HCT116 (cell line): ENCODE measurements at regions not wholly inside any gene's neighbourhood (a gene's known extent, or its start where the extent isn't known, plus 50 kb on each side); places are given as distances from the start of the nearest gene placed in this dataset.

ENCODE experiments used
- ATAC-seq: fragments of 200-7000 bp; cut with Tn5 transposase; 2 replicates; pipeline ENCODE4 v1.9.1; 2020; ENCODE audit warnings: mild to moderate bottlenecking, moderate library complexity
- BruUV-seq: library from RNA; stranded (reverse); fragments of 400-500 nt; replicated peaks from 2 replicates; lab custom pipeline; 2021; lab: Mats Ljungman, UMichigan
- CTCF ChIA-PET: fragments of 300-600 bp; sonication (Branson Sonifier 250); formaldehyde crosslinking; loops from one replicate; lab custom pipeline; 2021; ENCODE audit warnings: antibody characterized with exemption; lab: Charles Lee
- POLR2A ChIA-PET: fragments of 300-600, 350-600 bp; sonication (Branson Sonifier 250); formaldehyde crosslinking; loops from one replicate; lab custom pipeline; 2021; ENCODE audit warnings: antibody characterized with exemption; lab: Charles Lee
- RAD21 ChIA-PET, 2 experiments: fragments of 300-600 bp; sonication (Branson Sonifier 250); formaldehyde crosslinking; loops; one replicate each; lab custom pipeline; 2023; ENCODE audit warnings: low total read pairs in 2 of 2; ENCODE audit not compliant: uncharacterized antibody in 2 of 2, unreplicated experiment in 2 of 2, low non-redundant PET in 1 of 2; lab: Charles Lee
- DNase-seq: peaks from one replicate; pipeline ENCODE4 v3.0.0-alpha.2; 2010; ENCODE audit warnings: low read depth, low spot score
- H2AFZ ChIP-seq: fragments of 200-600 bp; shearing (Covaris generic), sonication (generic); 2 replicates; pipeline ENCODE4 v1.6.1; 2017; ENCODE audit warnings: low read depth, mixed run types, mixed read lengths, antibody characterized with exemption, low read length; ENCODE audit not compliant: poor library complexity, severe bottlenecking
- H3K27ac ChIP-seq: 2 replicates; pipeline ENCODE4 v1.5.1; 2012; ENCODE audit warnings: low read depth, low read length
- H3K27me3 ChIP-seq: fragments of 200-600 bp; sonication (generic); 2 replicates; pipeline ENCODE4 v1.6.1; 2016; ENCODE audit warnings: mixed run types, low read length, mixed read lengths; ENCODE audit not compliant: insufficient read depth
- H3K36me3 ChIP-seq, 2 experiments: fragments of 200-500 bp in 1 of 2; fragments of 200-600 bp in 1 of 2; sonication (Bioruptor generic) in 1 of 2; sonication (generic) in 1 of 2; 2 replicates each; pipeline versions ENCODE4 v1.5.1 to v1.6.1; 2014 to 2016; ENCODE audit warnings: low read length in 2 of 2, inconsistent platforms in 1 of 2, mixed read lengths in 1 of 2, mixed run types in 1 of 2; ENCODE audit not compliant: insufficient read depth in 2 of 2, control insufficient read depth in 1 of 2
- H3K4me1 ChIP-seq, 2 experiments: fragments of 200-600 bp in 1 of 2; sonication (generic) in 1 of 2; 2 replicates each; pipeline versions ENCODE4 v1.5.1 to v1.6.1; 2012 to 2017; ENCODE audit warnings: low read length in 2 of 2, inconsistent platforms in 1 of 2, mild to moderate bottlenecking in 1 of 2, mixed read lengths in 1 of 2, mixed run types in 1 of 2, moderate library complexity in 1 of 2; ENCODE audit not compliant: insufficient read depth in 2 of 2, control insufficient read depth in 1 of 2
- H3K4me2 ChIP-seq: fragments of 200-600 bp; sonication (generic); 2 replicates; pipeline ENCODE4 v1.6.1; 2017; ENCODE audit warnings: mixed run types, low read length, mixed read lengths
- H3K4me3 ChIP-seq, 2 experiments: fragments of 200-600 bp in 1 of 2; sonication (generic) in 1 of 2; replicated peaks in 1 of 2; 2 replicates each; pipeline ENCODE4 v1.5.1; 2011 to 2016; ENCODE audit warnings: low read length in 2 of 2, control low read depth in 1 of 2, low read depth in 1 of 2, mild to moderate bottlenecking in 1 of 2, mixed read lengths in 1 of 2, mixed run types in 1 of 2
- H3K79me2 ChIP-seq: fragments of 200-600 bp; sonication (generic); 2 replicates; pipeline ENCODE4 v1.6.1; 2017; ENCODE audit warnings: mild to moderate bottlenecking, mixed run types, low read length, moderate library complexity, mixed read lengths; ENCODE audit not compliant: insufficient read depth
- H3K9ac ChIP-seq: fragments of 200-600 bp; sonication (generic); 2 replicates; pipeline ENCODE4 v1.6.1; 2016; ENCODE audit warnings: low read length, mixed read lengths
- H3K9me2 ChIP-seq: fragments of 200-600 bp; sonication (generic), shearing (Covaris generic); 2 replicates; pipeline ENCODE4 v1.6.1; 2017; ENCODE audit warnings: mixed run types, mild to moderate bottlenecking, moderate library complexity; ENCODE audit not compliant: insufficient read depth
- H3K9me3 ChIP-seq, 2 experiments: fragments of 200-500 bp in 1 of 2; fragments of 200-600 bp in 1 of 2; sonication (Bioruptor generic) in 1 of 2; sonication (generic) in 1 of 2; 2 replicates each; pipeline ENCODE4 v1.6.1; 2014 to 2017; ENCODE audit warnings: low read length in 2 of 2, mixed read lengths in 2 of 2, inconsistent platforms in 1 of 2, low read depth in 1 of 2, mild to moderate bottlenecking in 1 of 2, mixed run types in 1 of 2, moderate library complexity in 1 of 2; ENCODE audit not compliant: control insufficient read depth in 1 of 2, insufficient read depth in 1 of 2
- H4K20me1 ChIP-seq: fragments of 200-600 bp; sonication (generic), shearing (Covaris generic); 2 replicates; pipeline ENCODE4 v1.6.1; 2017; ENCODE audit warnings: mixed run types, mild to moderate bottlenecking, moderate library complexity; ENCODE audit not compliant: insufficient read depth
- ATF3 ChIP-seq: IDR thresholded peaks from 2 replicates; pipeline ENCODE4 v1.6.1; 2012
- CBX3 ChIP-seq: IDR thresholded peaks from 2 replicates; pipeline ENCODE4 v1.6.1; 2012; ENCODE audit warnings: low read depth
- CTCF ChIP-seq, 3 experiments: fragments of 200-600 bp in 1 of 3; sonication (generic) in 1 of 3; IDR thresholded peaks in 2 of 3; conservative IDR thresholded peaks in 1 of 3; 2 replicates each; pipeline ENCODE4 v1.5.1; 2012 to 2017; ENCODE audit warnings: low read depth in 2 of 3, low read length in 2 of 3, antibody characterized with exemption in 1 of 3, borderline replicate concordance in 1 of 3, control low read depth in 1 of 3, mild to moderate bottlenecking in 1 of 3, mixed read lengths in 1 of 3, mixed run types in 1 of 3, moderate library complexity in 1 of 3; ENCODE audit not compliant: insufficient read depth in 1 of 3
- EGR1 ChIP-seq: IDR thresholded peaks from 2 replicates; pipeline ENCODE4 v1.6.1; 2012; ENCODE audit warnings: low read depth
- ELF1 ChIP-seq: IDR thresholded peaks from 2 replicates; pipeline ENCODE4 v1.6.1; 2012; ENCODE audit warnings: low read depth, borderline replicate concordance
- EZH2phosphoT487 ChIP-seq: fragments of 200-600 bp; IDR thresholded peaks from 2 replicates; pipeline ENCODE4 v1.6.1; 2018; ENCODE audit warnings: antibody characterized with exemption, borderline replicate concordance
- JUND ChIP-seq: IDR thresholded peaks from 2 replicates; pipeline ENCODE4 v1.6.1; 2012
- MAX ChIP-seq: IDR thresholded peaks from 2 replicates; pipeline ENCODE4 v1.6.1; 2012
- POLR2AphosphoS5 ChIP-seq: IDR thresholded peaks from 2 replicates; pipeline ENCODE4 v1.6.1; 2011; ENCODE audit warnings: mild to moderate bottlenecking, low read depth, low read length, moderate library complexity
- RAD21 ChIP-seq: IDR thresholded peaks from 2 replicates; pipeline ENCODE4 v1.6.1; 2012; ENCODE audit warnings: low read depth, mild to moderate bottlenecking
- REST ChIP-seq: IDR thresholded peaks from 2 replicates; pipeline ENCODE4 v1.6.1; 2012; ENCODE audit warnings: low read depth
- SIN3A ChIP-seq: IDR thresholded peaks from 2 replicates; pipeline ENCODE4 v1.6.1; 2012; ENCODE audit warnings: low read depth
- SP1 ChIP-seq: IDR thresholded peaks from 2 replicates; pipeline ENCODE4 v1.6.1; 2012; ENCODE audit warnings: low read depth
- SRF ChIP-seq: IDR thresholded peaks from 2 replicates; pipeline ENCODE4 v1.6.1; 2012; ENCODE audit warnings: low read depth
- ZFX ChIP-seq: fragments of 450-650 bp; IDR thresholded peaks from 2 replicates; pipeline ENCODE4 v1.6.1; 2017
- ZNF274 ChIP-seq: fragments of 200-500 bp; sonication (Bioruptor generic); IDR thresholded peaks from 2 replicates; pipeline ENCODE4 v1.6.1; 2014; ENCODE audit warnings: mild to moderate bottlenecking, low read depth, low read length, inconsistent platforms
- intact Hi-C: fragments of 100-400 bp; cut with micrococcal nuclease; formaldehyde crosslinking; loops from 2 replicates; pipeline ENCODE4 v1.10.0; 2022

GRCh38 chr2:14120376-14120775, 512.1 kb upstream of the LRATD1 start:
- H2AFZ ChIP-seq = no peak overlapping the region
- no peak overlapping the region for H3K9ac ChIP-seq
- H3K9me2 ChIP-seq = no peaks in the 10 kb centered on the region
- peaks cover 6 to 22% of the 10 kb centered on the region in 2 experiments; a peak in 2 of 4 replicates for H3K9me3 ChIP-seq
- H3K4me3 ChIP-seq = no peak overlapping the region
- intact Hi-C loops = no loop called here
- no peaks in the 10 kb centered on the region for H3K27me3 ChIP-seq
- H3K36me3 ChIP-seq = no peaks in the 10 kb centered on the region
- no peaks in the 10 kb centered on the region for H4K20me1 ChIP-seq
- H3K4me2 ChIP-seq = no peak overlapping the region
- no TSS peak for BruUV-seq
- no peaks in the 10 kb centered on the region for H3K4me1 ChIP-seq
- POLR2A ChIA-PET = no interaction called here
- ATAC-seq = no peak
- RAD21 ChIA-PET = no interaction called here
- DNase-seq = no peak
- no peak overlapping the region for H3K27ac ChIP-seq
- TF ChIP-seq CTCF (IDR thresholded peaks at IDR 0.05 in 2 of 3, conservative IDR thresholded peaks at IDR 0.05 in 1 of 3; ENCODE audit: borderline replicate concordance in 1 of 3, insufficient read depth in 1 of 3, low read depth in 2 of 3, low read length in 2 of 3) = no peak
- TF ChIP-seq ZNF274 = no peak
- no peak for TF ChIP-seq MAX
- no peak for TF ChIP-seq JUND
- no peak for TF ChIP-seq ZFX
- no peak for TF ChIP-seq RAD21
- TF ChIP-seq SIN3A = no peak
- no peaks in the 10 kb centered on the region for H3K79me2 ChIP-seq
- CTCF ChIA-PET = no interaction called here

GRCh38 chr2:14123436-14124103, 508.9 kb upstream of the LRATD1 start:
- peaks cover 4 to 14% of the 10 kb centered on the region in 2 experiments; a peak in 2 of 4 replicates for H3K9me3 ChIP-seq
- no peak overlapping the region for H2AFZ ChIP-seq
- ATAC-seq = no peak
- no peaks in the 10 kb centered on the region for H3K36me3 ChIP-seq
- H3K27ac ChIP-seq = no peak overlapping the region
- intact Hi-C loops = no loop called here
- no peaks in the 10 kb centered on the region for H3K4me1 ChIP-seq
- H3K27me3 ChIP-seq = no peaks in the 10 kb centered on the region
- H3K4me3 ChIP-seq = no peak overlapping the region
- POLR2A ChIA-PET = no interaction called here
- no TSS peak for BruUV-seq
- RAD21 ChIA-PET = no interaction called here
- CTCF ChIA-PET = no interaction called here
- DNase-seq = no peak
- no peak overlapping the region for H3K4me2 ChIP-seq
- no peaks in the 10 kb centered on the region for H3K9me2 ChIP-seq
- no peaks in the 10 kb centered on the region for H4K20me1 ChIP-seq
- H3K9ac ChIP-seq = no peak overlapping the region
- H3K79me2 ChIP-seq = no peaks in the 10 kb centered on the region
- TF ChIP-seq ELF1 (no peak), REST (no peak), POLR2AphosphoS5 (no peak), CBX3 (no peak), EGR1 (no peak), ZFX (no peak), SP1 (no peak), SRF (no peak), SIN3A (no peak), ATF3 (no peak), JUND (no peak), EZH2phosphoT487 (no peak)
